Ishikawa (cell line): ENCODE measurements at regions not wholly inside any gene's neighbourhood (a gene's known extent, or its start where the extent isn't known, plus 50 kb on each side); places are given as distances from the start of the nearest gene placed in this dataset.

Experiments
- CEBPB ChIP-seq: IDR thresholded peaks from 2 replicates; pipeline ENCODE4 v1.6.1; 2012
- CREB1 ChIP-seq: IDR thresholded peaks from 2 replicates; pipeline ENCODE4 v1.6.1; 2012; ENCODE audit warnings: low read depth
- EGR1 ChIP-seq: IDR thresholded peaks from 2 replicates; pipeline ENCODE4 v1.6.1; 2012
- EP300 ChIP-seq: IDR thresholded peaks from 2 replicates; pipeline ENCODE4 v1.6.1; 2012; ENCODE audit warnings: borderline replicate concordance
- FOXM1 ChIP-seq: IDR thresholded peaks from 2 replicates; pipeline ENCODE4 v1.6.1; 2012; ENCODE audit warnings: low read depth, borderline replicate concordance
- MAX ChIP-seq: IDR thresholded peaks from 2 replicates; pipeline ENCODE4 v1.6.1; 2012
- NFIC ChIP-seq: IDR thresholded peaks from 2 replicates; pipeline ENCODE4 v1.6.1; 2012
- RAD21 ChIP-seq: IDR thresholded peaks from 2 replicates; pipeline ENCODE4 v1.6.1; 2012; ENCODE audit warnings: low read depth
- TAF1 ChIP-seq: IDR thresholded peaks from 2 replicates; pipeline ENCODE4 v1.6.1; 2012; ENCODE audit warnings: low read depth, mild to moderate bottlenecking
- TCF12 ChIP-seq: IDR thresholded peaks from 2 replicates; pipeline ENCODE4 v1.6.1; 2012; ENCODE audit warnings: low read depth
- TEAD4 ChIP-seq: IDR thresholded peaks from 2 replicates; pipeline ENCODE4 v1.6.1; 2012
- YY1 ChIP-seq: IDR thresholded peaks from 2 replicates; pipeline ENCODE4 v1.6.1; 2012; ENCODE audit warnings: low read depth
- ZBTB7A ChIP-seq: IDR thresholded peaks from 2 replicates; pipeline ENCODE4 v1.6.1; 2012; ENCODE audit warnings: low read depth
- TF ChIP-seq, protein P1 (sequence below): IDR thresholded peaks from 2 replicates; pipeline ENCODE4 v1.6.1; 2012; ENCODE audit warnings: low read depth, mild to moderate bottlenecking

DNA sequence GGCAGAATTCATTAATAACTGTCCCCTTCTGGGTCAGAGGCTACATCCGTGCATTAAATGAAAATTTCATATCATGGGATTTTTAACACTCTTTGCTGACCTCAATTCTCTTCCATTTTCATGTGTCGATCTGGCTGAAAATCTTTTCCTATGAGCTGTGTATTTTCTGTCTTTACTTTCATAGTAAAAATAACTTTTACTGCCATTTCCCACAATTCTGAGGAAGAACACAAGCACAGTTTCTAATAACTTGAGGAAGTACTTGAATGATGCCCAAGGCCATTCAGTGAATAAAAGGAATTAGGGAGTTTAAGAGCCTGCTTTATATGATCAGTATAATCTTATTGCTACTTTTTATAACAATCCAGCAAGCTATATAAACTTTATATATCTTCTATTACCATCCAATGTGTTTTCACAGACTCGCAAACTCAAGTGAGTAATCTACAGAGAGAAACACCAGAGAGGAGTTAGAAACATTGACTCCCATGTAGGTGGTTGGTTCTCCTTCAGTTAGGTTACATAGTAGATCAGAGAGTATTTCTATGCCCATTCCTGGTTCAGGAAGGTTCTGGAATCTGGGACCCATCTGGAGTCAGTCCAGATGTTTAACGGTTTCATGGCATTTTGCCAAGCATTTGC, 340.0 kb downstream of the FBXO15 start:
- no peak for TF ChIP-seq CREB1
- TF ChIP-seq TAF1: no peak
- TF ChIP-seq EGR1: no peak
- TF ChIP-seq, protein P1, sequence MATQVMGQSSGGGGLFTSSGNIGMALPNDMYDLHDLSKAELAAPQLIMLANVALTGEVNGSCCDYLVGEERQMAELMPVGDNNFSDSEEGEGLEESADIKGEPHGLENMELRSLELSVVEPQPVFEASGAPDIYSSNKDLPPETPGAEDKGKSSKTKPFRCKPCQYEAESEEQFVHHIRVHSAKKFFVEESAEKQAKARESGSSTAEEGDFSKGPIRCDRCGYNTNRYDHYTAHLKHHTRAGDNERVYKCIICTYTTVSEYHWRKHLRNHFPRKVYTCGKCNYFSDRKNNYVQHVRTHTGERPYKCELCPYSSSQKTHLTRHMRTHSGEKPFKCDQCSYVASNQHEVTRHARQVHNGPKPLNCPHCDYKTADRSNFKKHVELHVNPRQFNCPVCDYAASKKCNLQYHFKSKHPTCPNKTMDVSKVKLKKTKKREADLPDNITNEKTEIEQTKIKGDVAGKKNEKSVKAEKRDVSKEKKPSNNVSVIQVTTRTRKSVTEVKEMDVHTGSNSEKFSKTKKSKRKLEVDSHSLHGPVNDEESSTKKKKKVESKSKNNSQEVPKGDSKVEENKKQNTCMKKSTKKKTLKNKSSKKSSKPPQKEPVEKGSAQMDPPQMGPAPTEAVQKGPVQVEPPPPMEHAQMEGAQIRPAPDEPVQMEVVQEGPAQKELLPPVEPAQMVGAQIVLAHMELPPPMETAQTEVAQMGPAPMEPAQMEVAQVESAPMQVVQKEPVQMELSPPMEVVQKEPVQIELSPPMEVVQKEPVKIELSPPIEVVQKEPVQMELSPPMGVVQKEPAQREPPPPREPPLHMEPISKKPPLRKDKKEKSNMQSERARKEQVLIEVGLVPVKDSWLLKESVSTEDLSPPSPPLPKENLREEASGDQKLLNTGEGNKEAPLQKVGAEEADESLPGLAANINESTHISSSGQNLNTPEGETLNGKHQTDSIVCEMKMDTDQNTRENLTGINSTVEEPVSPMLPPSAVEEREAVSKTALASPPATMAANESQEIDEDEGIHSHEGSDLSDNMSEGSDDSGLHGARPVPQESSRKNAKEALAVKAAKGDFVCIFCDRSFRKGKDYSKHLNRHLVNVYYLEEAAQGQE: no peak
- TF ChIP-seq EP300: no peak
- no peak for TF ChIP-seq NFIC
- TF ChIP-seq TEAD4: no peak
- no peak for TF ChIP-seq CEBPB
- TF ChIP-seq ZBTB7A: no peak
- no peak for TF ChIP-seq MAX
- no peak for TF ChIP-seq RAD21
- no peak for TF ChIP-seq TCF12
- no peak for TF ChIP-seq FOXM1
- TF ChIP-seq YY1: no peak
